ENCODE measurements at regions not wholly inside any gene's neighbourhood (a gene's known extent, or its start where the extent isn't known, plus 50 kb on each side); places are given as distances from the start of the nearest gene placed in this dataset.

DNA sequence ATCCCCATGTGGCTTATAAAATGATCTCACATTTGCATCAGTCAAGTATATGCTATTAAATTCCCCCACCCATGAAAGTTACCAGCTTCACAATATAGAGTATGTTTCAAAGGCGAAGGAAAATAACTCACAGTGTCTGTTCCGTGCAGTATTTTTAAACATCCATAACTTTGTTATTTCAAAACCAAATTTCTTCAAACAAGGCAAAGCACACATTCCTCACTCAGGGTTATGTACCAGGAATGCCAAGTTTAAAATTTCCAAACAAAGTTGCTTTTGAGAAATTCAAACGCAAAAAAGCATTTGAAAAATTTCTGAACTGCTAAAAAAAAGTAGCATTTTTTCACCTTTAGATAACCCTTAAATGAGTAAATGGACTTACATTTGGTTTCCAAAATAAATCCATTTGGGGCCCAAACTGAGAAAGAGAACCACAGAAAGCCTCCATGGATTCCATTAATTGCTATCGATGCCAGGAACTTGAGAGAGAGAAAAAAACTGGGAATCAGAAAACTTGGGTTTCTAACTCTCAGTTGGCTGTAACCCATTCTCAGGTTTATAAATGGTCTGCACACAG is 149.5 kb downstream of the SLC30A10 start:
- no peak overlapping the region for H3K4me3 ChIP-seq (replicated peaks; ENCODE audit: low read depth, low read length)
- TF ChIP-seq, protein P1, sequence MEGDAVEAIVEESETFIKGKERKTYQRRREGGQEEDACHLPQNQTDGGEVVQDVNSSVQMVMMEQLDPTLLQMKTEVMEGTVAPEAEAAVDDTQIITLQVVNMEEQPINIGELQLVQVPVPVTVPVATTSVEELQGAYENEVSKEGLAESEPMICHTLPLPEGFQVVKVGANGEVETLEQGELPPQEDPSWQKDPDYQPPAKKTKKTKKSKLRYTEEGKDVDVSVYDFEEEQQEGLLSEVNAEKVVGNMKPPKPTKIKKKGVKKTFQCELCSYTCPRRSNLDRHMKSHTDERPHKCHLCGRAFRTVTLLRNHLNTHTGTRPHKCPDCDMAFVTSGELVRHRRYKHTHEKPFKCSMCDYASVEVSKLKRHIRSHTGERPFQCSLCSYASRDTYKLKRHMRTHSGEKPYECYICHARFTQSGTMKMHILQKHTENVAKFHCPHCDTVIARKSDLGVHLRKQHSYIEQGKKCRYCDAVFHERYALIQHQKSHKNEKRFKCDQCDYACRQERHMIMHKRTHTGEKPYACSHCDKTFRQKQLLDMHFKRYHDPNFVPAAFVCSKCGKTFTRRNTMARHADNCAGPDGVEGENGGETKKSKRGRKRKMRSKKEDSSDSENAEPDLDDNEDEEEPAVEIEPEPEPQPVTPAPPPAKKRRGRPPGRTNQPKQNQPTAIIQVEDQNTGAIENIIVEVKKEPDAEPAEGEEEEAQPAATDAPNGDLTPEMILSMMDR (IDR thresholded peaks at IDR 0.05; ENCODE audit: low read depth, low read length, missing control alignments), result no peak
- DNase-seq (ENCODE audit: extremely low read depth, low read depth), result no peak

DNA sequence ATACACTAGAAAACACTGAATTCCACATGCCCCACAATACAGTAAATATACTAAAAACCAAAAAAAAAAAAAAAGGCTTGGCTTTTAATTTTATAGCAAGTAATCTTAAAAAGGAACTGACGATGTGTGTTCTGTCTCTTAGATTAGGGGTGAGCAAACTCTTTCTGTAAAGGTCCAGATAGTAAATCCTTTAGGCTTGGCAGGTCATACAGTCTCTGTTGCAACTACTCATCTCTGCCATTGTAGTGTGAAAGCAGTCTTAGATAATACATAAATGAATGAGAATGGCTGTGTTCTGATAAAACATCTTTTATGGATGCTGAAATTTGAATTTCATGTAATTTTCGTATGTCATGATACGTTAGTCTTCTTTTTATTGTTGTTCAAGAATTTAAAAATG is 150.2 kb downstream of the SLC30A10 start:
- H3K4me3 ChIP-seq (replicated peaks; ENCODE audit: low read depth, low read length), result no peak overlapping the region
- TF ChIP-seq, protein P1 (IDR thresholded peaks at IDR 0.05; ENCODE audit: low read depth, low read length, missing control alignments), result no peak
- DNase-seq (ENCODE audit: extremely low read depth, low read depth), result no peak

DNA sequence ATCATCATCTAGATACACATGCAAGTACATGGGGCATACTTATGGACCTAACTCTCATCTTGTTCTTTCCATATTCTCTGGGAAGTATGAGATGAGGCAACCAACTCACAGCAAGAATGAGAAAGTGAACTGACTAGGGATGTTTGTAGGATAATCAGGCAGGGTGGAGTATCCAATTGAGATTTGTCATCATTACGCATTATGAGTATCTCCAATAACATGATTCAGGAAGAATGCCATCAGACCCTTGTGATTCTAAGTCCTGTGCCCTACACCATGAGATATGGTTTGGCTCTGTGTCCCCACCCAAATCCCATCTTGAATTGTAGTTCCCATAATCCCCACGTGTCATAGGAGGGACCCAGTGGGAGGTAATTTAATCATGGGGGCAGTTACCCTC is 154.0 kb downstream of the SLC30A10 start:
- DNase-seq (ENCODE audit: extremely low read depth, low read depth), result no peak
- TF ChIP-seq, protein P1 (IDR thresholded peaks at IDR 0.05; ENCODE audit: low read depth, low read length, missing control alignments), result no peak
- no peak overlapping the region for H3K4me3 ChIP-seq (replicated peaks; ENCODE audit: low read depth, low read length)

- H3K4me3 ChIP-seq (replicated peaks; ENCODE audit: low read depth, low read length), result no peak overlapping the region
- DNase-seq (ENCODE audit: extremely low read depth, low read depth), result no peak
- TF ChIP-seq, protein P1 (IDR thresholded peaks at IDR 0.05; ENCODE audit: low read depth, low read length, missing control alignments), result no peak
Observed at GRCh38 chr1:219773775-219774174, 154.6 kb downstream of the SLC30A10 start.

GRCh38 chr1:219773110-219773509 is 155.2 kb downstream of the SLC30A10 start:
- TF ChIP-seq, protein P1 (IDR thresholded peaks at IDR 0.05; ENCODE audit: low read depth, low read length, missing control alignments), result no peak
- DNase-seq (ENCODE audit: extremely low read depth, low read depth), result no peak
- H3K4me3 ChIP-seq (replicated peaks; ENCODE audit: low read depth, low read length), result no peak overlapping the region

DNA sequence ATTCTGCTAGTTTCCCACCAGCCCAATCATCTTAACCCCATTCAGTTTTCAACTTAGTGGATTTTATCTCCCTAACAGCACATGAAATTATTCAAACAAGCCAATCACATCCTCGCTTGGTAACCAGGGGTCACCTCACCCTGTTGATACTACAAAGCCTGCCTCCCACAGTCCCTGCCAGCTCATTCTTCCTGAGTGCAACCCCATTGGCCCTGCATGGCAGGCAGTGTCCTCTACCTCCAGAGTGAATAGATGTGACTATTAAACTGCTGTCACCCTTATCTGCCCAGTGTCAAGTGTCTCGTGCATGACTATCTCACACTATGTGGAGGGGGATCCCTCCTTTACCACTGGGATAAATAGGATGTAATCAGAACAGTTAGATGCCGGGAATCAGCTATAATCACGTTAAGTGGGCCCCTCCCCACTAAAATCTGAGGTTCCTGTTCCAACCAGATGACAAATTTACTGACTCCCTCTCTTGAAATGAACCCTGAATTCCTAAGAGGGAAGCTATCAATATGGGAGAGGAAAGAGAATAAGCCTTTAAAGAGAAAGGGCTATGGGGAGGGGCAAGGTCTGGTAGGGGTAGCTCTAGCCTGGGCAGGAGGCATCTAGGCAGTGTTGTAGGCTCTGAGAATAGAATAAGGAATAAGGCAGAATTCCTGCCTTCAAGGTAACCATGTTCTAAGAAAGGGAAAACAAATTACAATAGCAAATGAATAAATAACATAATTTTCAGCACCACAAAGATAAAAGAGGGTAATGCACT is 155.9 kb downstream of the SLC30A10 start:
- no peak for DNase-seq (ENCODE audit: extremely low read depth, low read depth)
- TF ChIP-seq, protein P1 (IDR thresholded peaks at IDR 0.05; ENCODE audit: low read depth, low read length, missing control alignments), result no peak
- H3K4me3 ChIP-seq (replicated peaks; ENCODE audit: low read depth, low read length), result no peak overlapping the region

Measured in HFF-Myc (cell line).